HL-60 (cell line): ENCODE measurements at regions not wholly inside any gene's neighbourhood (a gene's known extent, or its start where the extent isn't known, plus 50 kb on each side); places are given as distances from the start of the nearest gene placed in this dataset.

ENCODE experiments used
- DNase-seq, 2 experiments: peaks; one replicate each; pipeline ENCODE4 v3.0.0-alpha.2; 2010 to 2020; ENCODE audit warnings: low read depth in 1 of 2, low spot score in 1 of 2
- H3K27ac ChIP-seq: fragments of 250-450 bp; sonication (Bioruptor Pico); replicated peaks from 2 replicates; pipeline ENCODE4 v1.5.1; 2020; ENCODE audit warnings: mild to moderate bottlenecking, moderate library complexity
- H3K27me3 ChIP-seq: fragments of 250-450 bp; sonication (Bioruptor Pico); 2 replicates; pipeline ENCODE4 v1.5.1; 2021; ENCODE audit warnings: mild to moderate bottlenecking, moderate library complexity; ENCODE audit not compliant: insufficient read depth, poor library complexity, severe bottlenecking
- H3K4me3 ChIP-seq: replicated peaks from 2 replicates; pipeline ENCODE4 v1.5.1; 2011; ENCODE audit warnings: mild to moderate bottlenecking, control low read depth, low read length; ENCODE audit not compliant: insufficient read depth
- CTCF ChIP-seq: IDR thresholded peaks from one replicate; pipeline ENCODE4 v1.5.1; 2011; ENCODE audit warnings: low read length, control low read depth, inconsistent platforms; ENCODE audit not compliant: insufficient read depth
- GABPA ChIP-seq: IDR thresholded peaks from 2 replicates; pipeline ENCODE4 v1.6.1; 2012; ENCODE audit warnings: low read depth
- POLR2AphosphoS5 ChIP-seq: IDR thresholded peaks from 2 replicates; pipeline ENCODE4 v1.6.1; 2012; ENCODE audit warnings: low read depth
- REST ChIP-seq: IDR thresholded peaks from 2 replicates; pipeline ENCODE4 v1.6.1; 2012; ENCODE audit warnings: low read depth; ENCODE audit not compliant: insufficient replicate concordance
- SPI1 ChIP-seq: IDR thresholded peaks from 2 replicates; pipeline ENCODE4 v1.6.1; 2012; ENCODE audit warnings: low read depth, mild to moderate bottlenecking, borderline replicate concordance

GRCh38 chr4:183826461-183826860 is 78.6 kb upstream of the STOX2 start:
- Histone ChIP-seq H3K27ac (no peak overlapping the region), H3K27me3 (no peaks in the 10 kb centered on the region), H3K4me3 (no peak overlapping the region)
- no peak for TF ChIP-seq REST
- TF ChIP-seq CTCF: no peak
- no peak for TF ChIP-seq GABPA
- no peak for TF ChIP-seq POLR2AphosphoS5
- TF ChIP-seq SPI1: no peak
- DNase-seq: no peak

GRCh38 chr4:183828125-183828524 is 77.0 kb upstream of the STOX2 start:
- H3K27me3 ChIP-seq: no peaks in the 10 kb centered on the region
- H3K4me3 ChIP-seq: no peak overlapping the region
- H3K27ac ChIP-seq: no peak overlapping the region
- TF ChIP-seq REST (no peak), SPI1 (no peak), GABPA (no peak), CTCF (no peak), POLR2AphosphoS5 (no peak)
- no peak for DNase-seq

- no peak for DNase-seq
- H3K4me3 ChIP-seq: no peak overlapping the region
These were observed 76.3 kb upstream of the STOX2 start for GRCh38 chr4:183828839-183829238.

More at GRCh38 chr4:183828839-183829238, 76.3 kb upstream of the STOX2 start:
- Histone ChIP-seq H3K27ac (no peak overlapping the region), H3K27me3 (no peaks in the 10 kb centered on the region)
- TF ChIP-seq POLR2AphosphoS5 (no peak), REST (no peak), GABPA (no peak), CTCF (no peak), SPI1 (no peak)
